GM18907 (cell line): ENCODE measurements at regions not wholly inside any gene's neighbourhood (a gene's known extent, or its start where the extent isn't known, plus 50 kb on each side); places are given as distances from the start of the nearest gene placed in this dataset.
"Not testable (repeated sequence)": the region's sequence is repeated elsewhere in the genome, so short reads cannot be mapped to it uniquely, and the experiment has no call there.

Experiments
- ATAC-seq: cut with Tn5 transposase; IDR thresholded peaks from one replicate; pipeline ENCODE4 v1.9.1; 2021; ENCODE audit warnings: mild to moderate bottlenecking, moderate library complexity; ENCODE audit not compliant: unreplicated experiment

GRCh38 chr2:91520972-91521535 lies 2829.6 kb downstream of the RPIA start:
- not testable (repeated sequence) for ATAC-seq

DNA sequence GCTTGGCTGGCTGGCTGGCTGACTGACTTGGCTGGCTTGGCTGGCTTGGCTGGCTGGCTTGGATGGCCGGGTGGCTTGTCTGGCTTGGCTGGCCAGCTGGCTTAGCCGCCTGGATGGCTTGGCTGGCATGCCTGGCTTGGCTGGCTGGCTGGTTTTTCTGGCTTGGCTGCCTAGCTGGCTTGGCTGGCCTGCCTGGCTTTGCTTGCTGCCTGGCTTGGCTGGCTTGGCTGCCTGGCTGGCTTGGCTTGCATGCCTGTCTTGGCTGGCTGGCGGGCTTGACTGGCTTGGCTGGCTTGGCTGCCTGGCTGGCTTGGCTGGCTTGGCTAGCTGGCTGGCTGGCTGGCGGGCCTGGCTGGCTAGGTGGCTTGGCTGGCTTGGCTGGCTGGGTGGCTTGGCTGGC lies 2830.5 kb downstream of the RPIA start:
- not testable (repeated sequence) for ATAC-seq

GRCh38 chr2:91522877-91523276 lies 2831.4 kb downstream of the RPIA start:
- ATAC-seq, result not testable (repeated sequence)

DNA sequence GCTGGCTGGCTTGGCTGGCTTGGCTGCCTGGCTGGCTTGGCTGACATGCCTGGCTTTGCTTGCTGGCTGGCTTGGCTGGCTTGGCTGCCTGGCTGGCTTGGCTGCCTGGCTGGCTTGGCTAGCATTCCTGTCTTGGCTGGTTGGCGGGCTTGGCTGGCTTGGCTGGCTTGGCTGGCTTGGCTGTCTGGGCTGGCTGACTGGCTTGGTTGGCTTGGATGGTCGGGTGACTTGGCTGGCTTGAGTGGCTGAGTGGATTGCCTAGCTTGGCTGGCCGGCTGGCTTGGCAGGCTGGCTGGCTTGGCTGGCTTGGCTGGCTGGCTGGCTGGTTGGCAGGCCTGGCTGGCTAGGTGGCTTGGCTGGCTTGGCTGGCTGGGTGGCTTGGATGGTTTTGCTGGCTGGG lies 2832.3 kb downstream of the RPIA start:
- not testable (repeated sequence) for ATAC-seq

DNA sequence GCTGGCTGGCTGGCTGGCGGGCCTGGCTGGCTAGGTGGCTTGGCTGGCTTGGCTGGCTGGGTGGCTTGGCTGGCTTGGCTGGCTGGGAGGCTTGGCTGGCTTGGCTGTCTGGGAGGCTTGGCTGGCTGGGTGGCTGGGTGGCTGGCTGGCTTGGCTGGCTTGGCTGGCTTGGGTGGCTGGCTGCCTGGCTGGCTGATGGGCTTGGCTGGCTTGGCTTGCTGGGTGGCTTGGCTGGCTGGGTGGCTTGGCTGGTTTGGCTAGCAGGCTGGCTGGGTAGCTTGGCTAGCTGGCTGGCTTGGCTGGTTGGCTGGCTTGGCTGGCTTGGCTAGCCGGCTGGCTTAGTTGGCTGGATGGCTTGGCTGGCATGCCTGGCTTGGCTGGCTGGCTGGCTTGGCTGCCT lies 2834.1 kb downstream of the RPIA start:
- not testable (repeated sequence) for ATAC-seq

DNA sequence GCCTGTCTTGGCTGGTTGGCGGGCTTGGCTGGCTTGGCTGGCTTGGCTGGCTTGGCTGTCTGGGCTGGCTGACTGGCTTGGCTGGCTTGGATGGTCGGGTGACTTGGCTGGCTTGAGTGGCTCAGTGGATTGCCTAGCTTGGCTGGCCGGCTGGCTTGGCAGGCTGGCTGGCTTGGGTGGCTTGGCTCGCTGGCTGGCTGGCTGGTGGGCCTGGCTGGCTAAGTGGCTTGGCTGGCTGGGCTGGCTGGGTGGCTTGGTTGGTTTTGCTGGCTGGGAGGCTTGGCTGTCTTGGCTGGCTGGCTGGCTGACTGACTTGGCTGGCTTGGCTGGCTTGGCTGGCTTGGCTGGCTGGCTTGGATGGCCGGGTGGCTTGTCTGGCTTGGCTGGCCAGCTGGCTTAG lies 2834.6 kb downstream of the RPIA start:
- ATAC-seq, result not testable (repeated sequence)

- ATAC-seq, result not testable (repeated sequence)
Measured at GRCh38 chr2:91527056-91527455, 2835.6 kb downstream of the RPIA start.

DNA sequence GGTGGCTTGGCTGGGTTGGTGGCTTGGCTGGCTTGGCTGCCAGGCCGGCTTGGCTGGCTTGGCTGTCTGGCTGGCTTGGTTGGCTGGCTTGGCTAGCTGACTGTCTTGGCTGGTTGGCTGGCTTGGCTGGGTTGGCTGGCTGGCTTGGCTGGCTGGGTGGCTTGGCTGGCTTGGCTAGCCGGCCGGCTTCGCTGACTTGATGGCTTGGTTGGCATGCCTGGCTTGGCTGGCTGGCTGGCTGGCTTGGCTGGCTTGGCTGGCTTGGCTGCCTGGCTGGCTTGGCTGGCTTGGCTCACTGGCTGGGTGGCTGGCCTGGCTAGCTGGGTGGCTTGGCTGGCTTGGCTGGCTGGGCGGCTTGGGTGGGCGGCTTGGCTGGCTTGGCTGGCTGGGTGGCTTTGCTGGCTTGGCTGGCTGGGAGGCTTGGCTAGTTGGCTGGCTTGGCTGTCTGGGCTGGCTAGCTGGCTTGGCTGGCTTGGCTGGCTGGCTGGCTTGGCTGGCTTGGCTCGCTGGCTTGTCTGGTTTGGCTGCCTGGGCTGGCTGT lies 2836.1 kb downstream of the RPIA start:
- not testable (repeated sequence) for ATAC-seq

DNA sequence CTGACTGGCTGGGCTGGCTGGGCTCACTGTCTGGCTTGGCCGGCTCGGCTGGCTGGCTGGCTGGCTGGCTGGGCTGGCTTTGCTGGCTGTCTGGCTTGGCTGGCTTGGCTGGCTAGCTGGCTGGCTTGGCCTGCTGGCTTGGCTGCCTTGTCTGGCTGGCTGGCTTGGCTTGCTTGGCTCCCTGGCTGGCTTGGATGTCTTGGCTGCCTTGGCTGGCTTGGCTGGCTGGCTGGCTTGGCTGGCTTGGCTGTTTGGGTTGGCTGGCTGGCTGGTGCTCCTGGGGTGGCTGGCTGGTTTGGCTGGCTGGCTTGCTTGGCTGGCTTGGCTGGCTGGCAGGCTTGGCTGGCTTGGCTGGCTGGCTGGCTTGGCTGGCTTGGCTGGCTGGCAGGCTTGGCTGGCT lies 2836.9 kb downstream of the RPIA start:
- not testable (repeated sequence) for ATAC-seq

GRCh38 chr2:91536109-91536508 lies 2844.6 kb downstream of the RPIA start:
- not testable (repeated sequence) for ATAC-seq

DNA sequence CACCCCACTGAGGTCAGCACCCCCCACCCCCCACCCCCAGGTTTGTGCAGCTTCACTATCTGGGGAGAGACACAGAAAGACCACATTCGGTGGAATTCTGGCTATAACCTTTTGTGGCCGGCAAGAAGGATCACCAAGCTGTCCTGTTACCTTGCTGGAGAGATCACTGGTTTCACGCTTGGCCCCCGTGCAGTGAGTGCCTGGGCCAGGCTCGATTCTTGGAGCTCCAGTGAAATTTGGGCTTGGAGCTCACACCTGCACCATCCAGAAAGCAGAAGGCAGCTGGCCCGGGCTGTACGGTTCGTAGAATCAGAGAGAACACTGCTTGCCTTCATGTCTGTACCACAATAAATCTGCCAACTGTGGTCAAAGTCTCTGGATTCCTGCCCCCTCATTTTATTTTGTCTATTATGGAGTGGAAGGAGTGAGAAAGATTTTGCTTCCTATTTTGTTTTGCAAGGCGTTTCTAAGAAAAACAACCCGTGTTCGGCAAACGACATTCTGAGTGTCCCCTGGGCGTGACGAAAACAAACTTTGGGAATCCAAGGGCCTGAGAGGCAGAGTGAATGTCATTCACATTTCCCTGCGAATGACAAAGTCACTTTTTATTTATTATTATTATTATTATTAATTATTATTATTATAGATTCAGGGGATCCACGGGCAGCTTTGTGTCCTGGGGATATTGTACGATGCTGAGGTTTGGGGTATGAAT lies 2845.2 kb downstream of the RPIA start:
- not testable (repeated sequence) for ATAC-seq

- not testable (repeated sequence) for ATAC-seq
Measured at GRCh38 chr2:91549316-91549715, 2857.8 kb downstream of the RPIA start.

DNA sequence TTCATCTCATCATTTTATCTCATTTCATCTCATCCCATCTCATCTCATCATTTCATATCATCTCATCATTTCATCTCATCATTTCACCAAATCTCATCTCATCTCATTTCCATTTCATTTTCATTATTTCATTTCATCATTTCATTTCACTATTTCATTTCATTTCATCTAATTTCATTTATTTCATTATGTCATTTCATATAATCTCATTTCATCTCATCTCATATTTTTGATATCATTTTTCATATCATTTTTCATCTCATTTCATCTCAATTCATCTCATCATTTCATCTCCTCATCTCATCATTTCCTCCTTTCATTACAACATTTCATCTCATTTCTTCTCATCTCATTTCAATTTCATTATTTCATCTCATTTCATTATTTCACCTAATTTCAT lies 2866.8 kb downstream of the RPIA start:
- ATAC-seq, result not testable (repeated sequence)

GRCh38 chr2:91559269-91559668 lies 2867.8 kb downstream of the RPIA start:
- ATAC-seq, result not testable (repeated sequence)

DNA sequence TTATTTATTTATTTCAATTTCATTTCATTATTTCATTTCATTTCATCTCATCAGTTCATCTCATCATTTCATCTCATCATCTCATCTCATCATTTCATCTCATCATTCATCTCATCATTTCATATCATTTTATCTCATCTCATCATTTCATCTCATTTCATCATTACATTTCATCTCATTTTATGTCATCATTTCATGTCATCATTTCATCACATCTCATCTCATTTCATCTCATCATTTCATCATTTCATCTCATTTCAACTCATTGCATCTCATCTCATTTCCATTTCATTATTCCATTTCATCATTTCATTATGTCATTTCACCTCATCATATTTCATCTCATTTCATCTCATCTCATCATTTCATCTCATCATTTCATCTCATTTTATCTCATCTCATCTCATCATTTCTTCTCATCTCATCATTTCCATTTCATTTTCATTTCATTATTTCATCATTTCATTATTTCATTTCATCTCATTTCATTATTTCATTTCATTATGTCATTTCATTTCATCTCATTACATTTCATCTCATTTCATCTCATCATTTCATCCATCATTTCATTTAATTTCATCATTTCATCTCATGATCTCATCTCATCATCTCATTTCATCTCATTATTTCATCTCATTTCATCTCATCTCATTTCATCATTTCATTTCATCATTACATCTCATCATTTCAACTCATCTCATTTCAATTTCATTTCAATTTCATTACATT lies 2868.6 kb downstream of the RPIA start:
- ATAC-seq, result not testable (repeated sequence)

- not testable (repeated sequence) for ATAC-seq
Measured at GRCh38 chr2:91562184-91562583, 2870.7 kb downstream of the RPIA start.

GRCh38 chr2:91564700-91565099 lies 2873.2 kb downstream of the RPIA start:
- not testable (repeated sequence) for ATAC-seq

GRCh38 chr2:91565689-91566430 lies 2874.4 kb downstream of the RPIA start:
- not testable (repeated sequence) for ATAC-seq

DNA sequence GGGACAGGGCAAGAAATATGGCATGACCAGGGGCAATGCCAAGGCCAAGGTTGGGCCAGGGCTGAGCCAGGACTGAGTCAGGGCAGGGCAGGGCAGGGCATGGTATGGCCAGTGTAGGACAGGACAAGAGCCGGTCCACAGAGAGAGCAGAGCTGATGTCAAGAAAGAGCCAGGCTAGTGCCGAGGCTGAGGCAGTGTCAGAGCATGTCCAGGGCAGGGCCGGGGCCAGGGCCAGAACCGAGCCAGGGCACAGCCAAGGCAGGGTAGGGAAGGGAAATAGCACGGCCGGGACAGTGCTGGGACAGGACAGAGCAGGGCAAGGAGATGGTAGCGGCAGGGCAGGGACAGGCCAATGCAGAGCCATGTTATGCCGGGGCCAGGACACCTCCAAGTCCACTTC lies 2875.1 kb downstream of the RPIA start:
- ATAC-seq, result not testable (repeated sequence)

DNA sequence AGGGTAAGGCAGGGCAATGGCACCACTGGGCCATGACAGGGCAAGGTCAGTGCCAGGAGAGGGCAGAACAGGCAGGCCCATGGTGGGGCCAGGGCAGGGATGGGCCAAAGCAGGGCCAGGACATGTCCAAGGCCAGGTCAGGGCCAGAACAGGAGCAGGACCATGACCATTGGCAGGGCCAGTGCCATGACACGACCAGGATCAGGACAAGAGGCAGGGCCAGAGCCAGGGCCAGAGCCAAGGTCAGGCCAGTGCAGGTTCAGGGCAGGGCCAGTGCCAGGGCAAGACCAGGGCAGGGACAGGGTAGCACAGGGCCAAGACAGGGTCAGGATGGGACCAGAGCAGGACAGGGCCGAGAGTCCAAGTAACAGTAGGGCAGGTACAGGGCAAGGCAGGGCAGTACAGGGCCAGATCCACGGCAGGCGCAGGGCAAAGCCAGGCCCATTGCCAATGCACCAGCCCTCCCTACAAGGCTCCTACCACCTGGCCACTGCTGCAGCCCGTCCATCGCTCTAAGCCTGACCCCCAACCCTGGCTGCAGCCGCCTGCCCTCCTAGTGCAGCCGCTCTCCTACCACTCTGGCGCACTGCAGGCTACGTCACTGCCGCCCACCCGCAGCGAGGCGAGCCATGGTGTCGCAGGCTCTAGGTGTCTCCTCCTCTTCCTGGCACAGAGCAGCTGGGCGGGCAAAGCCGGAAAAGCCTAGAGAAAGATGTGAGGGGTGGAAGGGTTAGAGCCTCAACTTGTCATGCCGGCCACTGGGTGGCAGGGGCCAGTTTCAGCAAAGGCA lies 2876.3 kb downstream of the RPIA start:
- not testable (repeated sequence) for ATAC-seq
